ENCODE measurements at regions not wholly inside any gene's neighbourhood (a gene's known extent, or its start where the extent isn't known, plus 50 kb on each side); places are given as distances from the start of the nearest gene placed in this dataset.
"Not testable (repeated sequence)": the region's sequence is repeated elsewhere in the genome, so short reads cannot be mapped to it uniquely, and the experiment has no call there.

DNA sequence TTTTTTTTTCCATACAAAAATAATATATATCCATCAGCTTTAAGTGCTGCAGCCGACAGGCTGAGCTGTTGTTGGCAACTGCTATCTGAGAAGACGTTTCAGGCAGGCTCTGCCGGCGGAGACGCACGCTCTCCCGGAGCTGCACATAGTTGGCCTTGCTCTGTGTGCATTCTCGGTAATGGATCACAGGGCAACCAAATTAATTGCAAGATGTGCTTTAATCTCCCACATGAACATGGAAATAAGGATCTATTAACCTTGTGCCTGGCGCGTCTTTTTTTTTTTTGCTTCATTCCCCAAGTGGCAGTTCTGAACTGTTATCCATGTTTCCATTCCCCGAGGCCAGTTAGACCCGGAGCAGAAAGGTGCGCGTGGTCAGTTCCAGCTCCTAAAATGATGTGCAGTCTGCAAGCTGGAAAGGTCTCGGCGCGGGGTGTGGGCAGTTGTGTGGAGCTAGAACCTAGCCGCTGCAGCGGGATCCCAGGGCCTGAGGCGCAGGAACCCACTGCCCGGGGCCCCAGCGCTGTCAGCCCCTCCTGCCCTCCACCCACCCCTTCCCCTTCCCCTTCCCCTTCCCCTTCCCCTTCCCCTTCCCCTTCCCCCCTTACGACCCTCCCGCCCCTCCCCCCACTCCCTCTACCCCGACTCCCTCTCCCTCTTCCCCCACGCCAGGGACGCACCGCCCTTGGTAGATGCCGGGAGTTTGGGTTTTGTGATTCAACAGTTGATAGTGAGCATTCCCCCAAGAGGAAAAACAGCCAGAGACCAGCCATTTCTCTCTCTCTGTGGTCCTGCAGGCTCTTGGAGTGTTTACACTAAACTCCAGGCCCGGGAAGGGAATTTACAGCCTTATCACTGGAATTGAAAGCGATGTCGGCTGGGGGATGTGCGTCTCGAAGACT is 137.8 kb downstream of the CEP120 start:
- Histone ChIP-seq H3K27ac (no peak overlapping the region), H3K9me3 (no peaks in the 10 kb centered on the region), H3K27me3 (peaks cover 0 to 10% (median 7%) of the 10 kb centered on the region in 3 donors), H3K36me3 (no peaks in the 10 kb centered on the region), H3K4me3 (peak overlapping the region in 1 of 4 donors; percentile 4), H3K4me1 (no peaks in the 10 kb centered on the region)
- no peak for TF ChIP-seq POLR2A (IDR thresholded peaks at IDR 0.05)
- TF ChIP-seq, protein P1, sequence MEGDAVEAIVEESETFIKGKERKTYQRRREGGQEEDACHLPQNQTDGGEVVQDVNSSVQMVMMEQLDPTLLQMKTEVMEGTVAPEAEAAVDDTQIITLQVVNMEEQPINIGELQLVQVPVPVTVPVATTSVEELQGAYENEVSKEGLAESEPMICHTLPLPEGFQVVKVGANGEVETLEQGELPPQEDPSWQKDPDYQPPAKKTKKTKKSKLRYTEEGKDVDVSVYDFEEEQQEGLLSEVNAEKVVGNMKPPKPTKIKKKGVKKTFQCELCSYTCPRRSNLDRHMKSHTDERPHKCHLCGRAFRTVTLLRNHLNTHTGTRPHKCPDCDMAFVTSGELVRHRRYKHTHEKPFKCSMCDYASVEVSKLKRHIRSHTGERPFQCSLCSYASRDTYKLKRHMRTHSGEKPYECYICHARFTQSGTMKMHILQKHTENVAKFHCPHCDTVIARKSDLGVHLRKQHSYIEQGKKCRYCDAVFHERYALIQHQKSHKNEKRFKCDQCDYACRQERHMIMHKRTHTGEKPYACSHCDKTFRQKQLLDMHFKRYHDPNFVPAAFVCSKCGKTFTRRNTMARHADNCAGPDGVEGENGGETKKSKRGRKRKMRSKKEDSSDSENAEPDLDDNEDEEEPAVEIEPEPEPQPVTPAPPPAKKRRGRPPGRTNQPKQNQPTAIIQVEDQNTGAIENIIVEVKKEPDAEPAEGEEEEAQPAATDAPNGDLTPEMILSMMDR (IDR thresholded peaks at IDR 0.05 in 4 of 5, conservative IDR thresholded peaks at IDR 0.05 in 1 of 5) = no peak
- DNase-seq (no peak), ATAC-seq (no peak)
- intact Hi-C loops (cut with DNase I; ENCODE audit: low total_unique reads) (no loop called here), in situ Hi-C loops (cut with MboI; ENCODE audit: low sequenced_read_pairs in 4 of 4) (no loop called here)

- peaks cover 0 to 10% (median 7%) of the 10 kb centered on the region in 3 donors for H3K27me3 ChIP-seq
- no peak overlapping the region for H3K4me3 ChIP-seq
- in situ Hi-C loops (cut with MboI; ENCODE audit: low sequenced_read_pairs in 4 of 4) (no loop called here), intact Hi-C loops (cut with DNase I; ENCODE audit: low total_unique reads) (no loop called here)
- H3K27ac ChIP-seq = no peak overlapping the region
- ATAC-seq (no peak), DNase-seq (no peak)
- no peaks in the 10 kb centered on the region for H3K4me1 ChIP-seq
- TF ChIP-seq, protein P1 (IDR thresholded peaks at IDR 0.05 in 4 of 5, conservative IDR thresholded peaks at IDR 0.05 in 1 of 5) = no peak
- TF ChIP-seq POLR2A (IDR thresholded peaks at IDR 0.05) = no peak
- no peaks in the 10 kb centered on the region for H3K36me3 ChIP-seq
- no peaks in the 10 kb centered on the region for H3K9me3 ChIP-seq
Observed at GRCh38 chr5:123283499-123283898, 139.7 kb downstream of the CEP120 start.

GRCh38 chr5:123283031-123283430 is 140.2 kb downstream of the CEP120 start:
- no peak for DNase-seq
- TF ChIP-seq POLR2A (IDR thresholded peaks at IDR 0.05) = no peak
- TF ChIP-seq, protein P1 (IDR thresholded peaks at IDR 0.05 in 4 of 5, conservative IDR thresholded peaks at IDR 0.05 in 1 of 5) = no peak
- Histone ChIP-seq H3K4me1 (no peaks in the 10 kb centered on the region), H3K27me3 (peaks cover 0 to 10% (median 7%) of the 10 kb centered on the region in 3 donors), H3K36me3 (no peaks in the 10 kb centered on the region), H3K27ac (no peak overlapping the region), H3K9me3 (no peaks in the 10 kb centered on the region), H3K4me3 (no peak overlapping the region)
- intact Hi-C loops (cut with DNase I; ENCODE audit: low total_unique reads) (no loop called here), in situ Hi-C loops (cut with MboI; ENCODE audit: low sequenced_read_pairs in 4 of 4) (no loop called here)
- ATAC-seq = no peak

GRCh38 chr5:123282444-123282843 is 140.8 kb downstream of the CEP120 start:
- H3K4me1 ChIP-seq = no peaks in the 10 kb centered on the region
- no peak overlapping the region for H3K27ac ChIP-seq
- intact Hi-C loops (cut with DNase I; ENCODE audit: low total_unique reads) (no loop called here), in situ Hi-C loops (cut with MboI; ENCODE audit: low sequenced_read_pairs in 4 of 4) (no loop called here)
- H3K9me3 ChIP-seq = no peaks in the 10 kb centered on the region
- no peak for ATAC-seq
- H3K36me3 ChIP-seq = no peaks in the 10 kb centered on the region
- peaks cover 0 to 10% (median 7%) of the 10 kb centered on the region in 3 donors for H3K27me3 ChIP-seq
- TF ChIP-seq POLR2A (IDR thresholded peaks at IDR 0.05) = no peak
- TF ChIP-seq, protein P1 (IDR thresholded peaks at IDR 0.05 in 4 of 5, conservative IDR thresholded peaks at IDR 0.05 in 1 of 5) = no peak
- no peak overlapping the region for H3K4me3 ChIP-seq
- no peak for DNase-seq

- H3K9me3 ChIP-seq; H3K4me3 ChIP-seq; DNase-seq; H3K4me1 ChIP-seq; in situ Hi-C loops (cut with MboI; ENCODE audit: low sequenced_read_pairs in 4 of 4); ATAC-seq; H3K27ac ChIP-seq; H3K36me3 ChIP-seq; intact Hi-C loops (cut with DNase I; ENCODE audit: low total_unique reads); H3K27me3 ChIP-seq: not testable (repeated sequence)
Observed at GRCh38 chr5:123280854-123281253, 142.3 kb downstream of the CEP120 start.
